HFF-Myc (cell line): ENCODE measurements at regions not wholly inside any gene's neighbourhood (a gene's known extent, or its start where the extent isn't known, plus 50 kb on each side); places are given as distances from the start of the nearest gene placed in this dataset.

ENCODE experiments used
- DNase-seq: peaks from one replicate; pipeline ENCODE4 v3.0.0-alpha.2; 2011; ENCODE audit warnings: low read depth; ENCODE audit errors: extremely low read depth
- H3K4me3 ChIP-seq: replicated peaks from 2 replicates; pipeline ENCODE4 v1.5.1; 2011; ENCODE audit warnings: low read depth, mild to moderate bottlenecking, control low read depth, low read length
- TF ChIP-seq, protein P1 (sequence below): IDR thresholded peaks from 2 replicates; pipeline ENCODE4 v1.5.1; 2012; ENCODE audit warnings: mild to moderate bottlenecking, low read depth, low read length, control low read depth; ENCODE audit errors: missing control alignments

DNA sequence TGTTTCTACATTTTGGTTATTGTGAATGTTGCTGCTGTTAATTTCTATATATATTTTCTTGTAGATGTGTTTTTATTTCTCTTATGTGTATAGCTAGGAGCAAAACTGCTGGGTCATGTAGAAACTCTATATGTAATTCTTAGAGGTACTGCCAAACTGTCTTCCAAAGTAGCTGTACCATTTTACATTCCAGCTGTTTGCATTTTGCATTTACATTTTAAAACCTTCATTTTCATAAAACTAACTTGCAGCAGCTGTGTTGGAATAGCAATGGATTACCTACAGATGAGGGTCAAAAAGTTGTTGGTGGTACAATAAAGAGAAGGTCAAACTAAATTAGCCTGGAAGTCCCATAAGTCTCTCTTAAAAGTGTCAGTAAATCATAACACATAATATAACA lies 1109.7 kb downstream of the FLRT2 start:
- H3K4me3 ChIP-seq = no peak overlapping the region
- TF ChIP-seq, protein P1, sequence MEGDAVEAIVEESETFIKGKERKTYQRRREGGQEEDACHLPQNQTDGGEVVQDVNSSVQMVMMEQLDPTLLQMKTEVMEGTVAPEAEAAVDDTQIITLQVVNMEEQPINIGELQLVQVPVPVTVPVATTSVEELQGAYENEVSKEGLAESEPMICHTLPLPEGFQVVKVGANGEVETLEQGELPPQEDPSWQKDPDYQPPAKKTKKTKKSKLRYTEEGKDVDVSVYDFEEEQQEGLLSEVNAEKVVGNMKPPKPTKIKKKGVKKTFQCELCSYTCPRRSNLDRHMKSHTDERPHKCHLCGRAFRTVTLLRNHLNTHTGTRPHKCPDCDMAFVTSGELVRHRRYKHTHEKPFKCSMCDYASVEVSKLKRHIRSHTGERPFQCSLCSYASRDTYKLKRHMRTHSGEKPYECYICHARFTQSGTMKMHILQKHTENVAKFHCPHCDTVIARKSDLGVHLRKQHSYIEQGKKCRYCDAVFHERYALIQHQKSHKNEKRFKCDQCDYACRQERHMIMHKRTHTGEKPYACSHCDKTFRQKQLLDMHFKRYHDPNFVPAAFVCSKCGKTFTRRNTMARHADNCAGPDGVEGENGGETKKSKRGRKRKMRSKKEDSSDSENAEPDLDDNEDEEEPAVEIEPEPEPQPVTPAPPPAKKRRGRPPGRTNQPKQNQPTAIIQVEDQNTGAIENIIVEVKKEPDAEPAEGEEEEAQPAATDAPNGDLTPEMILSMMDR = no peak
- no peak for DNase-seq

DNA sequence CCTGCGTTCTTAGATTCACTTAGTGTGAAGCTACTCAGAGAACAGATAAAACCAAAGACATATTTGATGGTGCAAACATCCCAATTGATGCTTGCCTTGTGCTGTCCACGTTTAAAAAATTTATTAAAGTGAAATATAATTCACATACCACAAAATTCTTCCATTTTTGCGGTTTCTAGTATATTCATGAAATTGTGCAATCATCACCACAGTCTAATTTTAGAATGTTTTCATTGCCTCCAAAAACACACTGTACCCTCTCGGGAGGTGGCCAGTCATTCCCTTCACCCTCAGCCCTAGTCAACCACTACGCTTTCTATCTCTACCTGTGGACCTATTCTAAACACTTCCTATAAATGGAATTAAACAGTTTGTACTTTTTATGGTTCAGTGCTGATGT lies 1109.2 kb downstream of the FLRT2 start:
- TF ChIP-seq, protein P1 = no peak
- no peak for DNase-seq

DNA sequence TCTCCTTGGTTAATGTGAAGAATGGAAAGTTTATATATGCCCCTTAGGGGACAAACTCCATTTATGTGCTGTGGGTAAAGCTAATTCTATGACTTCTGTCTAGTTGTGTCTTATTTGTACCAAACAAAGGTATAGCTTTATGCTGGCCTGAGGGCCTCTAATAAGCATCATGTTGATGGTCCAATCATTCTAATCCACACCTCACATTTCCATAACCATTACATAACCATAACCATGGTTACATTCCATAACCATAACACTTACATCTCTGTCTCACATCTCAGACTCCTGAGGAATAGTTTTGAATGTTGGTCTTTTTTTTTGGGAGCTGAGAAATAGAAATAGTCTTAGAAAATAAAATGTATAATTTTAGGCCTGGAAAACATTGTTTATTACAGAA lies 1097.1 kb downstream of the FLRT2 start:
- H3K4me3 ChIP-seq = no peak overlapping the region
- TF ChIP-seq, protein P1 = no peak
- no peak for DNase-seq

More for the DNA sequence above, 1109.2 kb downstream of the FLRT2 start:
- no peak overlapping the region for H3K4me3 ChIP-seq

DNA sequence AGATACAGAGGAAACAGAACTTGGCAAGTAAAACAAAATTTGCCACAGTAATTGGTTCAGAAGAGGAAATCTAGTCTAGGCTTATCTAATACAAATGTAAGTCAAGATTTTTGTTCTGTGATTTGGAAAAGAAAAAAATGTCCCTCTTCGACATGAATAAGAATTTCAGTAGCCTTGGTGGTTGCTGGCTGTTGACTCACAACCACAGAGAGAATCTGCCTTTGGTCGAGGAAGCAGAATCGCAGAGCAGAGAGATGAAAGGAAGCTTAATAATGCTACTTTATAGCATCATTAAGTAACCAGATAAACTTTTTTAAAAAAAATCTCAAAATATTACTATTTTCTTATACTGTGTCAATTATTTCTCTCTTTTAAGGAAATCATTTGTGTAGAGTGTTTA lies 1096.6 kb downstream of the FLRT2 start:
- no peak for DNase-seq
- H3K4me3 ChIP-seq = no peak overlapping the region
- TF ChIP-seq, protein P1 = no peak

DNA sequence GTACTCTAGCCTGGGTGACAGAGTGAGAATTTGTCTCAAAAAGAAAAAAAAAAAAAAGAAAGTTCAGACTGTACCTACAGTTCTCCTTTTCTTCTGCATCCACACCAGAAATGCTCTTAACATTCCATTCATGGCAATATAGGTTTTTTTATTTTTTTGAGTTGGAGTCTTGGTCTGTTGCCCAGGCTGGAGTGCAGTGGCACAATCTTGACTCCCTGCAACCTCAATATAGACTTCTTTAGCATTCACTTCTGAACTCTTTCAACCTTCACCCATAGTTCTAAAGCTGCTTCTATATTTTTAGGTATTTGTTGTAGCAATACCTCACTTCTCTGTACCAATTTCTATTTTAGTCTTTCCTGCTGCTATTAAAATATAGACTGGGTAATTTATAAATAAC lies 1095.7 kb downstream of the FLRT2 start:
- no peak overlapping the region for H3K4me3 ChIP-seq
- TF ChIP-seq, protein P1 = no peak
- no peak for DNase-seq

DNA sequence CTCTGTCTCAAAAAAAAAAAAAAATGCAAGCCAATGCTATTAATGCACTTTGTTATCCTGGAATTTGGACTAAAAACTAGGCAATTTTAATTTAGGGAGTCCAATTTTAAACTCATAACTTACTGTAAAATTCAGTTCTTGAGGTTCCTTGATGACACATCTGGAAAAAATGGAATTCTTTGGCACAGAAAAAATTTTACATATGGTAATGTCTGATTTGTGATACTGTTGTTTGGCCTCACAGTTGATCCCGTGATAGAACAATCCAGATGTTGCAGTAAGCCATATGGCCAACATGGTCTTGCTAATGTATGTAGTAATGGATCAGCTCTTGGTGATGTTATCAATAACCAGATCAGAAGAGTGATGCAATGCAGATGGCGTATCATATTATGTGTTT lies 1089.8 kb downstream of the FLRT2 start:
- H3K4me3 ChIP-seq = no peak overlapping the region
- no peak for DNase-seq
- TF ChIP-seq, protein P1 = no peak

DNA sequence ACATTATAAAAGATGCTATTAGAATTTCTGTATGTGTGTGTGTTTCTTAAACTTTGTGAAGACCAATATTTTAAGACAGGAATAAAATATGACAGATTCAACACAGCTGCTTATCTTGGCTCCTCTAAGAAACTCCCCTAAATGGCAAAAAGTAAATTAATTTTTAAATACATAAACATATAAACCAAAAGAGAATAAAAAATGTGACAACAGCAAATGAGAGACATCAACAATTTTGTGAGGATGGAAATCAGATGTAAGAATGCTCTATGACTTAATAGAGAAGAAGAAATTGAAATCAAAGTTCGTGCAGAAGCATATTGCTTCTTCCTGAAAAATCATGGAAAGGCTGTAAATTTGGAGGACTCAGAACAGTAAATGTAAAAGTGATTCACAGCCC lies 1083.8 kb downstream of the FLRT2 start:
- no peak for DNase-seq
- no peak overlapping the region for H3K4me3 ChIP-seq
- TF ChIP-seq, protein P1 = no peak
